Central memory CD8-positive, alpha-beta T cell (primary cell): ENCODE measurements at regions not wholly inside any gene's neighbourhood (a gene's known extent, or its start where the extent isn't known, plus 50 kb on each side); places are given as distances from the start of the nearest gene placed in this dataset.

Source experiments
- ATAC-seq: fragments of 150-1000 bp; cut with Tn5 transposase; replicated peaks from 2 replicates; pipeline ENCODE4 v1.10.0; 2022; ENCODE audit warnings: mild to moderate bottlenecking, moderate FRiP score, moderate number of reproducible peaks; ENCODE audit not compliant: poor library complexity, severe bottlenecking; ENCODE audit errors: extremely low read depth
- DNase-seq, 2 donors: peaks; one replicate each; pipeline ENCODE4 v3.0.0; 2021; ENCODE audit warnings: low spot score in 2 of 2
- H3K27ac Mint-ChIP-seq: one replicate; pipeline ENCODE4 v1.8.0; 2022; ENCODE audit warnings: low read depth, mild to moderate bottlenecking, moderate library complexity, mixed read lengths
- H3K27me3 Mint-ChIP-seq: one replicate; pipeline ENCODE4 v1.8.0; 2022; ENCODE audit warnings: mixed read lengths
- H3K36me3 Mint-ChIP-seq: one replicate; pipeline ENCODE4 v1.8.0; 2022; ENCODE audit warnings: mild to moderate bottlenecking, moderate library complexity, mixed read lengths; ENCODE audit not compliant: insufficient read depth
- H3K4me1 Mint-ChIP-seq: one replicate; pipeline ENCODE4 v1.8.0; 2022; ENCODE audit warnings: mixed read lengths
- H3K4me3 Mint-ChIP-seq: one replicate; pipeline ENCODE4 v1.8.0; 2022; ENCODE audit warnings: mild to moderate bottlenecking, moderate library complexity, mixed read lengths
- H3K9me3 Mint-ChIP-seq: one replicate; pipeline ENCODE4 v1.8.0; 2022; ENCODE audit warnings: mixed read lengths

- H3K27me3 Mint-ChIP-seq: peaks cover 69% of the 10 kb centered on the region
- no peak for DNase-seq
- no peak for ATAC-seq
- no peak overlapping the region for H3K27ac Mint-ChIP-seq
- peaks cover 2% of the 10 kb centered on the region for H3K36me3 Mint-ChIP-seq
- no peaks in the 10 kb centered on the region for H3K9me3 Mint-ChIP-seq
- H3K4me1 Mint-ChIP-seq: no peaks in the 10 kb centered on the region
- no peak overlapping the region for H3K4me3 Mint-ChIP-seq
Observed at GRCh38 chr5:61771808-61772207, 439.8 kb downstream of the ZSWIM6 start.

GRCh38 chr5:61775901-61776300, 443.8 kb downstream of the ZSWIM6 start:
- Mint-ChIP-seq H3K27me3 (peaks cover 75% of the 10 kb centered on the region), H3K4me3 (no peak overlapping the region), H3K9me3 (no peaks in the 10 kb centered on the region), H3K36me3 (peaks cover 2% of the 10 kb centered on the region), H3K4me1 (no peaks in the 10 kb centered on the region), H3K27ac (no peak overlapping the region)
- no peak for DNase-seq
- no peak for ATAC-seq

DNA sequence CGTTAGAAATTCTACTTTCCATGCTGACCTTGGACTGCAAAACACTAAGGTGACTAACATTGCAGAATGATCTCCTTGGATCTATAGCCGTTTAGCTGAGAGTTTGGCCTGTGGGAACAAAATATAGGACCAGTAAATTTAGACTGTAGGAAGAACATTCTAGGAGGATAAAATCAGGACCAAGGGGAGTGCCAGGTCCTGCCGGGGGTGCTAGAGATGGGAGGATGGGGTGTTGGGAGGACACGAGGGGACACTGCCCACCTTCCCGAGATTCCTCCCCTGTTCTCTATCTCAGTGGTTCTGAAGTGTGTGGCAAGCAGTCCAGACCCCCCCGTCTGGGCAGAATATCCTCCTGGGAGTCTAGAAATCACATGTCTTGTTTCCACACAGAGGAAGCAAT, 445.2 kb downstream of the ZSWIM6 start:
- H3K4me3 Mint-ChIP-seq: no peak overlapping the region
- H3K27me3 Mint-ChIP-seq: peaks cover 64% of the 10 kb centered on the region
- ATAC-seq: no peak
- H3K9me3 Mint-ChIP-seq: no peaks in the 10 kb centered on the region
- H3K4me1 Mint-ChIP-seq: no peaks in the 10 kb centered on the region
- no peak for DNase-seq
- H3K36me3 Mint-ChIP-seq: peaks cover 2% of the 10 kb centered on the region
- no peak overlapping the region for H3K27ac Mint-ChIP-seq

DNA sequence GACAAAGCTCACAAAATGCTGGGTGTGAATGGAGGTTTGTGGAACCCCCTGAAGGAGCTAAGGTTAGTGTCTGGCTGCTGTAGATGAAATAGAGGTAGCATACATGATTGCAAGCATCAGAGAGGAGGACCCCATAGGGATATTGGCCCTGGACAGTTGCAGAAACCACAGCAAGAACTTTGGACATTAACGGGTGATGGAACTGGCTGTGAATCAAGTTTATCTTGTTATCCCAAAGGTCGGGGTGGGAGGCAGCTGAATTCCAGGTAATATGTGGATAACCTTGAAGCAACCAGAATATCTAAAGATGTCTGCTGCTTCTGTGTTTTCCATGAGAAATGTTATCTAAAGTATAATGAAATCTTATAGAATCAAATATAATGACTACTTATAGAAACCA, 447.7 kb downstream of the ZSWIM6 start:
- Mint-ChIP-seq H3K36me3 (peaks cover 2% of the 10 kb centered on the region), H3K27ac (no peak overlapping the region), H3K27me3 (peaks cover 58% of the 10 kb centered on the region), H3K4me1 (no peaks in the 10 kb centered on the region), H3K9me3 (no peaks in the 10 kb centered on the region), H3K4me3 (no peak overlapping the region)
- DNase-seq: no peak
- ATAC-seq: no peak

- Mint-ChIP-seq H3K4me3 (no peak overlapping the region), H3K4me1 (no peaks in the 10 kb centered on the region), H3K36me3 (no peaks in the 10 kb centered on the region), H3K27ac (no peak overlapping the region), H3K27me3 (peaks cover 35% of the 10 kb centered on the region), H3K9me3 (no peaks in the 10 kb centered on the region)
- no peak for ATAC-seq
- no peak for DNase-seq
Observed at GRCh38 chr5:61783481-61783880, 451.4 kb downstream of the ZSWIM6 start.

- H3K27me3 Mint-ChIP-seq: peaks cover 26% of the 10 kb centered on the region
- ATAC-seq (no peak), DNase-seq (no peak)
- H3K27ac Mint-ChIP-seq: no peak overlapping the region
- no peaks in the 10 kb centered on the region for H3K9me3 Mint-ChIP-seq
- no peaks in the 10 kb centered on the region for H3K4me1 Mint-ChIP-seq
- H3K4me3 Mint-ChIP-seq: no peak overlapping the region
- H3K36me3 Mint-ChIP-seq: peaks cover 2% of the 10 kb centered on the region
Observed at GRCh38 chr5:61784341-61784740, 452.3 kb downstream of the ZSWIM6 start.

DNA sequence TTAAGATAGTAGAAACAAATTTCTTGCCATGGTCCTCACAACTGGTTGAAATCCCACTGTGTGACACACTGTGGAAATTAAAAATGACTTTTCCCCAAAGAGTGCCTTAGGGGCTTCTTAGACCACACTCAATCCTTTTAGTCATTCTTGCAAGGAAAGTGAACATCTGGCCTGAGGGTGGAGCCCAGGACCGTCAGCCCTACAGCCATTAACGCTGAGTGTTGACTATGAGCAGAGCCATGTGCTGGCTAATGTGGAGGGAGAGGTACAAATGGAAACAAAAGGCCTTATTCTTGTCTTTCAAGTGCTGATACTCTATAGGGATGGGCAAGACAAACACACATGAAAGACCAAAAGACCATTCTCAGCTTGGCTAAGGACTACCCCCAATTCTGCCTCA, 456.5 kb downstream of the ZSWIM6 start:
- ATAC-seq (no peak), DNase-seq (no peak)
- Mint-ChIP-seq H3K4me3 (no peak overlapping the region), H3K27ac (no peak overlapping the region), H3K9me3 (no peaks in the 10 kb centered on the region), H3K27me3 (peaks cover 13% of the 10 kb centered on the region), H3K36me3 (peaks cover 2% of the 10 kb centered on the region), H3K4me1 (no peaks in the 10 kb centered on the region)

GRCh38 chr5:61790007-61790406, 457.9 kb downstream of the ZSWIM6 start:
- H3K27me3 Mint-ChIP-seq: peaks cover 10% of the 10 kb centered on the region
- no peak for ATAC-seq
- H3K4me1 Mint-ChIP-seq: no peaks in the 10 kb centered on the region
- DNase-seq: no peak
- no peak overlapping the region for H3K27ac Mint-ChIP-seq
- H3K36me3 Mint-ChIP-seq: peaks cover 2% of the 10 kb centered on the region
- H3K4me3 Mint-ChIP-seq: no peak overlapping the region
- H3K9me3 Mint-ChIP-seq: no peaks in the 10 kb centered on the region

DNA sequence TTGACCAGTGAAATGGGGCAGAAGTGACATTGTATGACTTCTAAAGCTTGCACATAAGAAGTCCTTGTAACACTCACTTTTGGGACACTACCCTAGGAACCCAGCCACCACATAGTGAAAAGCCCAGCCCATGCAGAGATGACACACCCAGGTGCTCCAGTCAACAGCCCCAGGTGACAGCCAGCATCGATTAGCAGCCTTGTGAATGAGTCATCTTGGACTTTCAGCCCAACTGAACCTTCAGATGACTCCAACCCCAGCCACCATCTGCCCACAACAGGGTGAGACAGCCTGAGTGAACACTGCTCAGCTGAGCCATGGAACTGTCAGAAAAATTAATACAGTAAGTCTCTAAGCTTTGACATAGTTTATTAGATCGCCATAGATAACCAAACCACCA, 458.6 kb downstream of the ZSWIM6 start:
- H3K4me3 Mint-ChIP-seq: no peak overlapping the region
- no peak overlapping the region for H3K27ac Mint-ChIP-seq
- ATAC-seq (no peak), DNase-seq (no peak)
- peaks cover 9% of the 10 kb centered on the region for H3K27me3 Mint-ChIP-seq
- H3K36me3 Mint-ChIP-seq: peaks cover 2% of the 10 kb centered on the region
- H3K4me1 Mint-ChIP-seq: no peaks in the 10 kb centered on the region
- no peaks in the 10 kb centered on the region for H3K9me3 Mint-ChIP-seq

GRCh38 chr5:61796773-61797172, 464.7 kb downstream of the ZSWIM6 start:
- no peak overlapping the region for H3K27ac Mint-ChIP-seq
- no peaks in the 10 kb centered on the region for H3K4me1 Mint-ChIP-seq
- no peak for ATAC-seq
- H3K9me3 Mint-ChIP-seq: no peaks in the 10 kb centered on the region
- no peaks in the 10 kb centered on the region for H3K27me3 Mint-ChIP-seq
- no peak overlapping the region for H3K4me3 Mint-ChIP-seq
- no peaks in the 10 kb centered on the region for H3K36me3 Mint-ChIP-seq
- no peak for DNase-seq

DNA sequence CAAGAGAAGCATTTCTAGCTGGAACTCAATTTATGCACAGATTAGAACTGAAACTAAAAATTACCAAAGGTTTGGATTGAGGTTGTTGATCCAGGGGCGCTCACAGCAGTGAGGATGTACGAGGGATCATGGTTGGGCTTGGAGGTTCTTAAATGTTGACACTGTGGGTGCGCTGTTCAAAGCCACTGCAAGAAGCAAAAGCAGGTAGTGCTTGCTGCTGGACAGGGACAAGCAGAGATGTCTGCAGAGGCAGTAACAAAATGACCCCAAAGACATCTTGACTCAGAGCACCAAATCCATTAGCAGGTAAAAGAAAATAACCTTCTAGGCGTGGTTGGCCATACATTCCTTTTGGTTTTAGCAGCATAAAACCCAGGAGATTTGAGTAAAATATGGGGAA, 468.4 kb downstream of the ZSWIM6 start:
- no peaks in the 10 kb centered on the region for H3K27me3 Mint-ChIP-seq
- no peaks in the 10 kb centered on the region for H3K36me3 Mint-ChIP-seq
- DNase-seq: no peak
- H3K9me3 Mint-ChIP-seq: no peaks in the 10 kb centered on the region
- H3K27ac Mint-ChIP-seq: no peak overlapping the region
- no peak overlapping the region for H3K4me3 Mint-ChIP-seq
- no peak for ATAC-seq
- no peaks in the 10 kb centered on the region for H3K4me1 Mint-ChIP-seq

DNA sequence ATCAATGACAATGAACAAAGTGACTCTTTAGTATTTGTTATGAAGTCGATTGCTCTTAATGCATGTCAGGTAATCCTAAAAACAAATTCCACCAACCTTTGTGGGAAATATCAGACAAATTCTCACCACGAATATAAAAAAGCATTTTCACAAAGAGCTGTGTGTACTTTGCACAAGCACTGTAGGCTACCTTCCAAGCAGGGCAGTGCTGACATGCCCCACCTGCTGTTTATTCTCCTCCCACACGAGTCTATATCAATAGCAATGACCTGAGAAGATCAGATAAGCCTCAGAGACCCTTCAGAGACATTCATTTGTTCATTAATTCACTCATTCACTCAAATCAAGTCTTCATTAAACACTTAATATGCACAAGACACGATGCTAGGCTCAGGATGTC, 469.1 kb downstream of the ZSWIM6 start:
- ATAC-seq: no peak
- H3K4me1 Mint-ChIP-seq: no peaks in the 10 kb centered on the region
- no peak overlapping the region for H3K4me3 Mint-ChIP-seq
- no peaks in the 10 kb centered on the region for H3K36me3 Mint-ChIP-seq
- no peaks in the 10 kb centered on the region for H3K27me3 Mint-ChIP-seq
- H3K9me3 Mint-ChIP-seq: no peaks in the 10 kb centered on the region
- no peak overlapping the region for H3K27ac Mint-ChIP-seq
- DNase-seq: no peak

DNA sequence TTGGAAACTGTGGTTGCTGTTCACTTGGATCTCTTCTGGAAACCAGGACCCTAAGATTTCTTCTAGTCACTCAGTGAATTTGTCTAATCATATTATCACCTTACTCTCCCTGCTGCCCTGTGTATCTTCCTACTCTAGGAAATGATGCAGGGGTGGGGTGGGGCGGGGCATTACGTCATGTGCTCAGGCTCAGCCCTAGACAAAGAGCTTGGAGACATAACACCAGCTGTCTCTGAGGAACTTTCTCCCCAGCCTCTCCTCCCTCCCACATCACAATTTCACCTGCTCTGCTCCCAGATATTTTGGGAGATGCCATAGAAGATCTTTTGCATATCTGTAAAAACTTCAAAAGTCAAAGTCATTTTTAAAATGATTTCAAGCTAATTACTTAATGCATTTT, 470.4 kb downstream of the ZSWIM6 start:
- Mint-ChIP-seq H3K27ac (no peak overlapping the region), H3K27me3 (no peaks in the 10 kb centered on the region), H3K4me1 (no peaks in the 10 kb centered on the region), H3K4me3 (no peak overlapping the region), H3K9me3 (no peaks in the 10 kb centered on the region), H3K36me3 (no peaks in the 10 kb centered on the region)
- ATAC-seq (no peak), DNase-seq (no peak)

GRCh38 chr5:61805101-61805500, 473.0 kb downstream of the ZSWIM6 start:
- H3K27me3 Mint-ChIP-seq: no peaks in the 10 kb centered on the region
- H3K27ac Mint-ChIP-seq: no peak overlapping the region
- ATAC-seq: no peak
- H3K4me3 Mint-ChIP-seq: no peak overlapping the region
- H3K4me1 Mint-ChIP-seq: no peaks in the 10 kb centered on the region
- DNase-seq: no peak
- no peaks in the 10 kb centered on the region for H3K9me3 Mint-ChIP-seq
- no peaks in the 10 kb centered on the region for H3K36me3 Mint-ChIP-seq
